Neural cell (in vitro differentiated cells): ENCODE measurements at regions not wholly inside any gene's neighbourhood (a gene's known extent, or its start where the extent isn't known, plus 50 kb on each side); places are given as distances from the start of the nearest gene placed in this dataset.
"Not testable (repeated sequence)": the region's sequence is repeated elsewhere in the genome, so short reads cannot be mapped to it uniquely, and the experiment has no call there.

Source experiments
- H2AFZ ChIP-seq: fragments of 200-600, 300-800 bp; sonication (generic), shearing (Covaris generic); 2 replicates; pipeline ENCODE4 v1.6.0; 2014; ENCODE audit warnings: low read depth, mild to moderate bottlenecking, antibody characterized with exemption, low read length, moderate library complexity
- H3F3A ChIP-seq: fragments of 200-600 bp; shearing (Covaris generic); 2 replicates; pipeline ENCODE4 v1.6.1; 2016; ENCODE audit warnings: mild to moderate bottlenecking, moderate library complexity, mixed read lengths, antibody characterized with exemption, low read length; ENCODE audit not compliant: insufficient read depth, poor library complexity, severe bottlenecking
- H3K27ac ChIP-seq: fragments of 200-600, 300-800 bp; sonication (generic), shearing (Covaris generic); 2 replicates; pipeline ENCODE4 v1.5.1; 2014; ENCODE audit warnings: mild to moderate bottlenecking, low read length, moderate library complexity
- H3K27me3 ChIP-seq: fragments of 300-800, 200-600 bp; sonication (generic), shearing (Covaris generic); 2 replicates; pipeline ENCODE4 v1.6.0; 2014; ENCODE audit warnings: mild to moderate bottlenecking, low read depth, low read length, moderate library complexity; ENCODE audit not compliant: insufficient read depth
- H3K36me3 ChIP-seq: fragments of 300-800, 200-600 bp; sonication (generic), shearing (Covaris generic); 2 replicates; pipeline ENCODE4 v1.5.1; 2014; ENCODE audit warnings: mild to moderate bottlenecking, antibody characterized with exemption, low read length, moderate library complexity; ENCODE audit not compliant: insufficient read depth
- H3K4me2 ChIP-seq: fragments of 300-800, 200-600 bp; sonication (generic), shearing (Covaris generic); 2 replicates; pipeline ENCODE4 v1.6.0; 2014; ENCODE audit warnings: mild to moderate bottlenecking, low read length
- H3K4me3 ChIP-seq: fragments of 300-800, 200-600 bp; sonication (generic), shearing (Covaris generic); 2 replicates; pipeline ENCODE4 v1.5.1; 2014; ENCODE audit warnings: mild to moderate bottlenecking, low read length, moderate library complexity
- H3K79me2 ChIP-seq: fragments of 200-600 bp; shearing (Covaris generic); replicated peaks from 2 replicates; pipeline ENCODE4 v1.6.0; 2014; ENCODE audit warnings: mild to moderate bottlenecking, low read length, moderate library complexity; ENCODE audit not compliant: insufficient read depth
- H3K9ac ChIP-seq: fragments of 300-800, 200-600 bp; sonication (generic), shearing (Covaris generic); 2 replicates; pipeline ENCODE4 v1.6.1; 2016; ENCODE audit warnings: mild to moderate bottlenecking, low read length, mixed read lengths
- H3K9me2 ChIP-seq: fragments of 200-600 bp; shearing (Covaris generic); 2 replicates; pipeline ENCODE4 v1.6.1; 2016; ENCODE audit warnings: mild to moderate bottlenecking, low read length, mixed read lengths; ENCODE audit not compliant: insufficient read depth
- H3K9me3 ChIP-seq: fragments of 200-600, 300-800 bp; sonication (generic), shearing (Covaris generic); 2 replicates; pipeline ENCODE4 v1.6.1; 2016; ENCODE audit warnings: mild to moderate bottlenecking, mixed run types, low read length, moderate library complexity, mixed read lengths
- H4K20me1 ChIP-seq: fragments of 200-600 bp; shearing (Covaris generic); 2 replicates; pipeline ENCODE4 v1.6.1; 2016; ENCODE audit warnings: mild to moderate bottlenecking, mixed run types; ENCODE audit not compliant: insufficient read depth
- EP300 ChIP-seq: fragments of 450-650 bp; conservative IDR thresholded peaks from 2 replicates; pipeline ENCODE4 v1.6.1; 2014; ENCODE audit warnings: antibody characterized with exemption, mild to moderate bottlenecking, moderate library complexity; ENCODE audit not compliant: poor library complexity, severe bottlenecking
- EZH2 ChIP-seq: fragments of 200-600, 300-800 bp; shearing (Covaris generic), sonication (generic); IDR thresholded peaks from 2 replicates; pipeline ENCODE4 v1.6.1; 2014; ENCODE audit warnings: antibody characterized with exemption, low read length, borderline replicate concordance, mild to moderate bottlenecking; ENCODE audit not compliant: insufficient read depth, poor library complexity, severe bottlenecking
- MXI1 ChIP-seq: fragments of 450-650 bp; conservative IDR thresholded peaks from 2 replicates; pipeline ENCODE4 v1.6.1; 2014; ENCODE audit warnings: antibody characterized with exemption, mild to moderate bottlenecking; ENCODE audit not compliant: poor library complexity, severe bottlenecking
- POLR2AphosphoS5 ChIP-seq: IDR thresholded peaks from 2 replicates; pipeline ENCODE4 v1.6.1; 2012
- RAD21 ChIP-seq: fragments of 450-650 bp; conservative IDR thresholded peaks from 2 replicates; pipeline ENCODE4 v1.6.1; 2014; ENCODE audit warnings: antibody characterized with exemption, mild to moderate bottlenecking, moderate library complexity
- REST ChIP-seq: IDR thresholded peaks from 2 replicates; pipeline ENCODE4 v1.6.1; 2012; ENCODE audit warnings: borderline replicate concordance
- SMC3 ChIP-seq: fragments of 450-650 bp; conservative IDR thresholded peaks from 2 replicates; pipeline ENCODE4 v1.6.1; 2014; ENCODE audit warnings: antibody characterized with exemption, mild to moderate bottlenecking, moderate library complexity; ENCODE audit not compliant: poor library complexity
- TAF1 ChIP-seq: IDR thresholded peaks from 2 replicates; pipeline ENCODE4 v1.6.1; 2012; ENCODE audit warnings: low read depth
- TF ChIP-seq, protein P1 (sequence below): fragments of 450-650 bp; IDR thresholded peaks from 2 replicates; pipeline ENCODE4 v1.5.1; 2014; ENCODE audit warnings: antibody characterized with exemption, mild to moderate bottlenecking, moderate library complexity; ENCODE audit not compliant: poor library complexity, severe bottlenecking

GRCh38 chr2:242017086-242017485, 147.6 kb downstream of the RTP5 start:
- Histone ChIP-seq H3K4me2 (no peak overlapping the region), H3K79me2 (no peaks in the 10 kb centered on the region), H4K20me1 (no peaks in the 10 kb centered on the region), H3K4me3 (no peak overlapping the region), H3K27ac (no peak overlapping the region), H3F3A (no peaks in the 10 kb centered on the region), H3K36me3 (no peaks in the 10 kb centered on the region), H3K9ac (no peak overlapping the region), H3K9me2 (no peaks in the 10 kb centered on the region), H3K9me3 (no peaks in the 10 kb centered on the region), H3K27me3 (no peaks in the 10 kb centered on the region), H2AFZ (no peak overlapping the region)
- TF ChIP-seq SMC3: no peak
- TF ChIP-seq REST: no peak

GRCh38 chr2:242018416-242018815, 148.9 kb downstream of the RTP5 start:
- not testable (repeated sequence) for H3K4me2 ChIP-seq, H3K27ac ChIP-seq, H3K9ac ChIP-seq, H4K20me1 ChIP-seq, H3K9me3 ChIP-seq, H3F3A ChIP-seq, H3K79me2 ChIP-seq, H3K9me2 ChIP-seq, H3K4me3 ChIP-seq, H2AFZ ChIP-seq, H3K36me3 ChIP-seq, H3K27me3 ChIP-seq

DNA sequence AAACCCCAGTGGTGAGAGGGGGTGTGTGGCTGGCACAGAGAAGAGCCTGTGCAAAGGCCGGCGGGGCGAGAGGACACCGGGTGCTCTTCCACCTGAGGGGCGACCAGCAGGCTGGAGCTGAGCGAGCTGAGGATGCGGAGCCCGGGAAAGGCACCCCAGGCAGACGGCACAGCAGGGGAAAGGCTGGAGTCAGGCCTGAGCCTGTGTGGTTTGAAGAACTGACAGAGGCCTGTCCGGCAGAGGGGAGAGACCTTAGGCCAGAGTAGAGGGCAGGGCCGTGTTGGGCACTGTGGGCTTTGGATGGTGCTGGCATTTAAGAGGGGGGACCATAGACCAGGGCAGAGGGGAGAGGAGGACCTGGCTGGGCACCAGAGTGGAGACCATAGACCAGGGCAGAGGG, 149.8 kb downstream of the RTP5 start:
- Histone ChIP-seq H3K27ac (no peak overlapping the region), H3K36me3 (no peaks in the 10 kb centered on the region), H3K9me2 (no peaks in the 10 kb centered on the region), H3K27me3 (no peaks in the 10 kb centered on the region), H3K4me2 (no peak overlapping the region), H3K9ac (no peak overlapping the region), H3K79me2 (no peaks in the 10 kb centered on the region), H3F3A (no peaks in the 10 kb centered on the region), H3K4me3 (no peak overlapping the region), H4K20me1 (no peaks in the 10 kb centered on the region), H2AFZ (no peak overlapping the region), H3K9me3 (no peaks in the 10 kb centered on the region)
- TF ChIP-seq MXI1: no peak
- no peak for TF ChIP-seq EZH2
- no peak for TF ChIP-seq SMC3
- TF ChIP-seq POLR2AphosphoS5: no peak
- no peak for TF ChIP-seq RAD21
- TF ChIP-seq EP300: no peak
- TF ChIP-seq, protein P1, sequence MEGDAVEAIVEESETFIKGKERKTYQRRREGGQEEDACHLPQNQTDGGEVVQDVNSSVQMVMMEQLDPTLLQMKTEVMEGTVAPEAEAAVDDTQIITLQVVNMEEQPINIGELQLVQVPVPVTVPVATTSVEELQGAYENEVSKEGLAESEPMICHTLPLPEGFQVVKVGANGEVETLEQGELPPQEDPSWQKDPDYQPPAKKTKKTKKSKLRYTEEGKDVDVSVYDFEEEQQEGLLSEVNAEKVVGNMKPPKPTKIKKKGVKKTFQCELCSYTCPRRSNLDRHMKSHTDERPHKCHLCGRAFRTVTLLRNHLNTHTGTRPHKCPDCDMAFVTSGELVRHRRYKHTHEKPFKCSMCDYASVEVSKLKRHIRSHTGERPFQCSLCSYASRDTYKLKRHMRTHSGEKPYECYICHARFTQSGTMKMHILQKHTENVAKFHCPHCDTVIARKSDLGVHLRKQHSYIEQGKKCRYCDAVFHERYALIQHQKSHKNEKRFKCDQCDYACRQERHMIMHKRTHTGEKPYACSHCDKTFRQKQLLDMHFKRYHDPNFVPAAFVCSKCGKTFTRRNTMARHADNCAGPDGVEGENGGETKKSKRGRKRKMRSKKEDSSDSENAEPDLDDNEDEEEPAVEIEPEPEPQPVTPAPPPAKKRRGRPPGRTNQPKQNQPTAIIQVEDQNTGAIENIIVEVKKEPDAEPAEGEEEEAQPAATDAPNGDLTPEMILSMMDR: no peak
- TF ChIP-seq TAF1: no peak
- no peak for TF ChIP-seq REST
